Kasumi-1 (cell line): ENCODE measurements at regions not wholly inside any gene's neighbourhood (a gene's known extent, or its start where the extent isn't known, plus 50 kb on each side); places are given as distances from the start of the nearest gene placed in this dataset.

Experiments used
- DNase-seq, 2 experiments: peaks; one replicate each; lab custom pipeline; 2025; lab: John Stamatoyannopoulos, UW

DNA sequence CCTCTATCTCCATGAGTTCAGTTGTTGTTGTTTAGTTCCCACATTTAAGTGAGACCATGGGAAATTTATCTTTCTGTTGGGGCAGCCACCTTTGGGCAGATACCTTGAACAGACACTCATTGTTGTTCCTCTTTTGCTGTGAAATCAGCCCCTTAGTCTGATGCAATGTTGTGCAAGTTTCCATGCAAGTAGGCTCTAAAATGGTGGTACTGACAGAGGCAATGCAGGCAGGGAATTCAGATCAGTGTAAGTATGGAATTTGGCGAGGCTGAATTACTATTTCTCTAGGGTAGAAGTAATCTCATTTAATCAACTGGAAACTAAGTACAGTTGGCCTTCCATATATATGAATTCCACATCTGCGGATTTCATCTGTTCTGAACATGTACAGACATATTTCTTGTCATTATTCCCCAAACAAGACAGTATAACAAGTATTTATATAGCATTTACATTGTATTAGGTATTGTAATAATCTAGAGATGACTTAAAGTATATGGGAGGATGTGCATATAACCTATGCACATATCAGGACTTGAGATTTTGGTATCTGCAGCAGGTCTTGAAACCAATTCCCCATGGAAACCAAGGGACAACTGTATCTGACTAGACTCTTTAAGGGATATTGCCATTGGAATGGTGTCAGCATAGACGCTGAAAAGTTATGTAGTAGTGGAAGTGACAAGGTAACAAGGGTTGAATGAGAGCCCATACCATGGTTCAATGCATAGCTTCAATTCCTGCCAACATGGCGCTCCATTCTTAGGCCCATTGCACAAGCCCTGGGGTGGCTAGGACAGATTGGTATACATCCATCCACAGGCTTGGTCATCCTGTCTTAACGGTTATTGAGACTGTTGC, 281.5 kb upstream of the HTR2A start:
- DNase-seq = peak; percentile 33 to 44

- peak; percentile 76 to 83 for DNase-seq
Observed at GRCh38 chr13:47175172-47175866, 278.5 kb upstream of the HTR2A start.

DNA sequence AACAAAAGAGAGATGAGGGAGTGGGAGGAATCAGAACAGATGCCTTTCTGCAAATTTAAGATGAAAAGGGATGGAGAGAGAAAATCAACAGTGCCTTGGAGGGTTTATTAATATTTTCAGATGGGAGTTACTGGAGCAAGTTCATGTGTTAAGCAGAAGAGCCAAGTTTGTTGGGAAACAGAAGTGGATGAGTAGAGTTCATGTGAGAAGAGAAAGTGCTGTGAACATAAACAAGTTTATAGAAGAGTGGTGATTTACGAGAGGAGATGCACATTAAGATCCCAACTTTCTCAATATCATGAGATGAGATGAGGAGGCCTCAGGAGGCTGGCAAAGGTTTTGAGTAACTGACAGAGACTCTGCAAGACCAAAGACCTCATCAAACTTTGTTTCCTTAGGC, 274.1 kb upstream of the HTR2A start:
- DNase-seq = no peak

- DNase-seq = no peak
Observed at GRCh38 chr13:47168618-47169017, 271.8 kb upstream of the HTR2A start.

DNA sequence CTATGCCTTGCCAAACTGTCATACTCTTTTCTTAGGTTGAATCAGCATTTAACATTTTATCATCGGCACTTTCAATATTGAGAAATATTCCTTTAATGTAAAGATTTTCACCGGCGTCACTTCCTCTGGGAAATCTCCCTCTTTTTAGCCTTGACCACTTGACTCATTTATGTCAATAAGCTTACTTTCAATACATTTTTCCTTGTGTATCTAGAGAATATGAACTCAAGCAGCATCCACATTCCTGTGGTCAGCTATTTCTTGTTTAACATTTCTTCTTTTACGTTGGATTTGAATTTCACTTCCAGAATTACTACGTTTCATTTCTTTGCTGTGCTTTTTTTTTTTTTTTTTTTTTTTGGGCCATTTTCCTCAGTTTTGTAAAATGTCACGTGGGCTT, 271.2 kb upstream of the HTR2A start:
- DNase-seq = no peak

DNA sequence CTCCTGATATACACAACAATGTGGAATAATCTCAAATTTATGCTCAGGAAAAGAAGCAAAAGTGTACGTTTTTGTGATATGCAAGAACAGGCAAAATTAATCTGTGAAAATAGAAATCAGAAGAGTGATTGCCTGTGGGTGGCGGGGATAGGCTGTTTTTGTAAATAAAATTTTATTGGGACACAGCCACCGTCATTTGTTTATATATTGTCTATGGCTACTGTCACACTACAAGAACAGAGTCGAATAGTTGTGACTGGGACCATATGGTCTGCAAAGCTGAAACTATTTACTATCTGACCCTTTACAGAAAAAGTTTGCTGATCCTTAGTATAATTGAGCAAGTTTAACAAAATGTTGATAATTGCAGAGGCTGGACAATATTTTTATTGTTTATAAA, 269.5 kb upstream of the HTR2A start:
- DNase-seq = no peak

DNA sequence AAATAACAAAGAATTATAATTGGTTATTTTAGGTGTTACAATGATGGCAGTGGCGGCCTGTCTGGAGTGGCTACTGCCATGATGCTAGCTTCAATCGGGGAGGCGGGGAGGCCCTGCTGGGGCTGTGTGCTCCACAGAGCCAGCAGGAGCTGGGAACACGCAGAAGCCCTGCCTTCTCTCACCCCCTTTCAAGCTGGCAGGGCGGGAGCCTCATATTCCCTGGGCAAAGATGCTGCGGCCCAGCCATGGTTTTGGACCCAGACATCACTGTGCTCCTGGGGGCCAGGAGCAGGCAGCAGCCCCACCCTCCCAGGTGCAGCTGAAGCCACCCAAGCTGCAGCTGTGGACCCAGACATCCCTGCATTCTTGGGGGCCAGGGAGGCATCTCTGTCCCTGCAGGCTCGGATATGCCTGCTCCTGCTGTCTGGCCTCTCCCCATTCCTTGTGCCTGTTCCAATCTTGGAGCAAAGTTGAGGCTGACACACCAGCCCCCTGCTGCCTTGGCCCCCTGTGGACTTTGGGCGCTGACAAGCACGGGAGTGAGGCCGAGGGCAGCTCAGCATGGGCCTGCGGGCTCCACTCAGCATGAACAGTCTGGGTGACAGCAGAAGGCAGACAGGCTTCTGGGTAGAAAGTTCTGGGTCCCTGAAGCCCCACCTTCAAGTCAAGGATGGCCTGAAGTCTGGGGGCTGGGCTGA, 263.1 kb upstream of the HTR2A start:
- no peak for DNase-seq

DNA sequence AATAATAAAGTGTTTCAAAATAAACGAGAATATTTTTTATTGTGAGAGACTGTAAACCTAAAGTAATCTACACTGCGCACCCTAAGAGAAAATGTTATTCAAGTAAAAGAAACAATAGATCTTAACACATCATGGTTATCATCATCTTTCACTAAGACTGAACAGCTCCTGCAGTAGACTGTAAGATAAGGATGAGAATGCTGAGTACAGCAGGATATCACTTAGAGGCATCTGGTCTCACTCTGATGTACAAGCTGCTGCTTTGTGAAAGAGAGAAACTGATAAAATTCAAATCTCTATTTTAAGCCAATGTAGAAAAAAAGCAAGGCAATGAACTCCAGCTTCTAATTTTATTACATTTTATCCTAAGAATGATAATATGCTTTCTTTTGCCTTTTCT, 261.7 kb upstream of the HTR2A start:
- no peak for DNase-seq

DNA sequence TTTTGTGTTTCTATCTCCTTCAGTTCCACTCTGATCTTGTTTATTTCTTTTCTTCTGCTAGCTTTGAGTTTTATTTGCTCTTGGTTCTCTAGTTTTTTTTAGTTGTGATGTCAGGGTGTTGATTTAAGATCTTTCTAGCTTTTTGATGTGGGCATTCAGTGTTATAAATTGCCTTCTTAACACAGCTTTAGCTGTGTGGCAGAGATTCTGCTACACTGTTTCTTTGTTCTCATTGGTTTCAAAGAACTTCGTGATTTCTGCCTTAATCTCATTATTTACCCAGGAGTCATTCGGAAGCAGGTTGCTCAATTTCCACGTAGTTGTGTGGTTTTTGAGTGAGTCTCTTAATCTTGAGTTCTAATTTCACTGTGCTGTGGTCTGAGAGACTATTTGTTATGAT, 251.7 kb upstream of the HTR2A start:
- no peak for DNase-seq

DNA sequence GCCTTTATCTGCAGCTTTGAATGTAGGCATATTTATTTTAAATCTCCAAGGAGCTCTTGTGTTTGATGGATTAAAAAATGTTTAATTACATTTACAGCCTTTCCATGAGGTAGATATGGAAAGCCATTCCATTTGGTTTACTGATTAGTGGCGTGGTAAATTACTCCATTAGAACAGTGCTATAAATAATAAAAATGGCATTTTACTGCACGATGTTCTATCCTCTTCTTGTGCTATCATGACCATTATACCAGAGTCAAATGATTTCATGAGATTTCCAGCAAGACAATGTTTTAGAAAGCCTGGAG, 250.9 kb upstream of the HTR2A start:
- DNase-seq = no peak

- no peak for DNase-seq
Observed at GRCh38 chr13:47146991-47147811, 250.3 kb upstream of the HTR2A start.

DNA sequence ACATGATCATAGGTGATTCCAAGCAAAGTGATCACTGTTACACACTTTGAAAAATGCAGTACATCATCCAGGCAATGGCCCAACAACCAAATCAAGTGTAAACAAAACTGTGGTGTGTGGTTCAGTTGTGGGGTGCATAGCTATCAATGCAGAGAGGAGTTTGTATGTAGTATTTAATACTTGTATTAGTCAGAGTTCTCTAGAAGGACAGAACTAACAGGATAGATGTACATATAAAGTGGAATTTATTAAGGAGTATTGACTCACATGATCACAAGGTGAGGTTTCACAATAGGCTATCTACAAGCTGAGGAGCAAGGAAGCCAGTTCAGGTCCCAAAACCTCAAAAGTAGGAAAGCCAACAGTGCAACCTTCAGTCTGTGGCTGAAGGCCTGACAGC, 249.3 kb upstream of the HTR2A start:
- no peak for DNase-seq

- no peak for DNase-seq
Observed at GRCh38 chr13:47144782-47145181, 247.9 kb upstream of the HTR2A start.

DNA sequence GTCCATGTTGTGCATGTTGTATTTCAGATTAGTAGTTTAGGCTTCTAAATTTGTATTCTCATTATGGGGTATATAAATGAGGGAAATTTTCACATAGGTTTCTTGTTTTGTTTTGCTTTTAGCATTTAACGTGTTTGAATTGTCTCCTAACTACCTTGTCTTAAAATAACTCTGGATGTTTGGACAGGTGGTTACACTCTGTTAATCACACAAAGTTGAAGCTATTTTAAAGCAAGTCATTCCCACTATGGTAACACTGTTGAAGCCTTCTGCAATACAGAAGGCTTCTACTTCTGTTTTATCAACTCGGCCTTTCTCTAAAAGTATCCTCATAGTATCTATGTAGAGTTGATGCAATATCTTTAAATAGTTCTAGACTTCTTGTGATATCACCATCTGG, 245.3 kb upstream of the HTR2A start:
- no peak for DNase-seq

DNA sequence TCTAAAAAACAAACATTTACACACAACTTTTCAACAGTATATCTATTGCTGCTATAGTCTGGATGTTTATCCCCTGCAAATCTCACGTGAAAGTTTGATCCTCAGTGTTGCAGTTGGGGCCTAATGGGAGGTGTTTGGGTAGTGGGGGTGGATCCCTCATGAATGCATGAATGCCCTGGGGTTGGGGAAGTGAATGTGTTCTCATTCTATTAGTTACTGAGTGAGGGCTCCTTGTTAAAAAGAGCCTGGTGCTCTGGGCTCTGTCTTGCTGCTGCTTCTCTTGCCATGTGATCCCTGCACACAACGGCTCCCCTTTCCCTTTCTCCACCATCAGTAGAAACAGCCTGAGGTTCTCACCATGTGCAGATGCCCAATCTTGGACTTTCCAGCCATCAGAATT, 242.7 kb upstream of the HTR2A start:
- DNase-seq = no peak

GRCh38 chr13:47136504-47136941, 239.7 kb upstream of the HTR2A start:
- no peak for DNase-seq

DNA sequence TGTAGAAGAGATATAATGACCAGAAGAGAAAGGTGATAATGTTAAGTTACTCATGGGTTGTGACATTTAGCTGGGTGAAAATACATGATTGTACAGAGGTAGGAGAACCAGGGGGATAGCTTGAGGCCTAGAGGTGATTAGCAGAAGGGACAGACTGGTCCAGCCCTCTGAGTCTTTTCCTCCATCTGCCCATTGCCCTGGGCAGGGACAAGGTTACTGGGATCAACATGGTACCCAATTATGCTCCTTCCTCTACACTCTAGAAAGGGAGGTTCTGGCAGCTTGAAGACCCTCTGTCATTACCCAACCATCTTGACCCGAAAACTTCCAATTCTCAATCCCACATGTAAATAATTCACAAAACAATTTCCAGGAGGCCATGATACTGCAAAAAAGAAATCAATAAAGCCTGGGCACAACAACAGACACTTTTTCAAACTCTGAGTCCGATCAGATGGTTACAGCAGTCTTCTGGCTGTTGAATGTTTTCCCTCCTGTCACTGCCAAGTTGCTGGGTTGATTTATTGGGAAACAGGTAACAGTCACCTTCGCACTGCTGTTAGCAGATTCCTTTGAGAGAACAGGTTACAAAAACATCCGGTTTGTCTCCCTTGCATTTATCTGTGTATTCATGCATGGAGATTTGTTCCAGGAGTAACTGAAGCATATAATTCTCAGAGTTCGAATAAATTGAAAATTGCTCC, 239.1 kb upstream of the HTR2A start:
- no peak for DNase-seq

DNA sequence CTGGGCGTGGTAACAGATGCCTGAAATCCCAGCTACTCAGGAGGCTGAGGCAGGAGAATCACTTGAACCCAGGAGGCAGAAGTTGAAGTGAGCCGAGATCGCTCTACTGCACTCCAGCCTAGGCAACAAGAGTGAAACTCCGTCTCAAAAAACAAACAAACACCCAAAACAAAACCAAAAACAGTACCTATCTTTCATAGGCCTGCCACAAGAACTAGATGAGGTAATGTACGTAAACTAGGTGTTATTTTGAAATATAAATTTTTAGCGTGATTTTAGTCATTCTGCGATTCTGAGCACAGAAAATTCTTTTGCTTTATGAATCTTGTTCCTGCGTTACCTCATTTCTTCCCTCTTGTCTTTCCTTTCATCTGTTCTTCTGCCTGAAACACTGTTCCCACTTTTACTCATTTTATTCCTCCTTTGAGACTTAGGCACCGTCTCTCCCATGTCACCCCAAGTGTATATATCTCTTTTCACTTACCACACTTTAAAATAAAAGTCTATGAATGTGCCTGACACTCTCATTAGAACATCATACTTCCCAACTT, 238.2 kb upstream of the HTR2A start:
- DNase-seq = no peak

GRCh38 chr13:47133011-47133445, 236.2 kb upstream of the HTR2A start:
- no peak for DNase-seq

DNA sequence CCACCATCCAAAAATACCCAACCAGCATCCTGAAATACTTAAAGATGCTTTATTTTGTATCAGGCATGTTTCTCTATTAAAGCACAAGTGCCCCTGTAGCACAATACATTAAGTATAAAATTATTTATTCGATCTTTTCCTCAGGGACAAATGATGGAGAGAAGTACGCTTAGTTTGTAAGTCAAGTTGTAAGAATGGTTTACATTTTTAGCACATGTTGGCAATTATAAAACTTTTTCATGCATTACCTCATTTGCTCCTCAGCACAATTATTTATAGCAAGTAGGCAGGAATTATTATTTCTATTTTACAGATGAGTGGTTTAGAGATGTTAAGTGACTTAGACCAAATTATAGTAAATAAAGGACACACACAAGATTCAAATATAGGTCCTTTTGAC, 232.6 kb upstream of the HTR2A start:
- DNase-seq = no peak

- DNase-seq = no peak
Observed at GRCh38 chr13:47126432-47126831, 229.6 kb upstream of the HTR2A start.
